WTC11 (cell line): ENCODE measurements at regions not wholly inside any gene's neighbourhood (a gene's known extent, or its start where the extent isn't known, plus 50 kb on each side); places are given as distances from the start of the nearest gene placed in this dataset.

Experiments
- ATAC-seq: fragments of 200-7000 bp; cut with Tn5 transposase; 2 replicates; pipeline ENCODE4 v1.10.0; 2021; ENCODE audit warnings: mild to moderate bottlenecking, moderate library complexity
- CTCF ChIA-PET: fragments of 300-600 bp; sonication (Branson Sonifier 250); formaldehyde crosslinking; loops from one replicate; lab custom pipeline; 2021; ENCODE audit warnings: antibody characterized with exemption; lab: Charles Lee
- POLR2A ChIA-PET: fragments of 350-600 bp; sonication (Branson Sonifier 250); formaldehyde crosslinking; loops from one replicate; lab custom pipeline; 2021; ENCODE audit warnings: antibody characterized with exemption; lab: Charles Lee
- DNase-seq: peaks from one replicate; pipeline ENCODE4 v3.0.0; 2021; ENCODE audit warnings: low spot score
- H3K27ac Mint-ChIP-seq: 2 replicates; pipeline ENCODE4 v1.8.0; 2021; ENCODE audit warnings: mixed read lengths
- H3K27me3 Mint-ChIP-seq: 2 replicates; pipeline ENCODE4 v1.8.0; 2021; ENCODE audit warnings: low read depth, mild to moderate bottlenecking, moderate library complexity, mixed read lengths
- H3K36me3 Mint-ChIP-seq: 2 replicates; pipeline ENCODE4 v1.8.0; 2021; ENCODE audit warnings: mixed read lengths
- H3K4me1 Mint-ChIP-seq: 2 replicates; pipeline ENCODE4 v1.8.0; 2022; ENCODE audit warnings: mixed read lengths
- H3K4me3 Mint-ChIP-seq: 2 replicates; pipeline ENCODE4 v1.8.0; 2021; ENCODE audit warnings: mild to moderate bottlenecking, moderate library complexity, mixed read lengths
- H3K9me3 Mint-ChIP-seq: 2 replicates; pipeline ENCODE4 v1.8.0; 2021; ENCODE audit warnings: mixed read lengths
- E2F1 ChIP-seq: sonication (generic); formaldehyde crosslinking; IDR thresholded peaks from 2 replicates; pipeline ENCODE4 v1.8.0; 2022; ENCODE audit warnings: mild to moderate bottlenecking, missing genetic modification reagents
- GABPB1 ChIP-seq: sonication (generic); formaldehyde crosslinking; IDR thresholded peaks from 2 replicates; pipeline ENCODE4 v1.8.1; 2023; ENCODE audit warnings: mild to moderate bottlenecking, missing genetic modification reagents
- GRHL2 ChIP-seq: fragments of 250-450 bp; sonication (Bioruptor Pico); IDR thresholded peaks from 2 replicates; pipeline ENCODE4 v1.8.0; 2022; ENCODE audit warnings: mild to moderate bottlenecking, moderate library complexity; ENCODE audit not compliant: insufficient replicate concordance, severe bottlenecking
- HMGA2 ChIP-seq: fragments of 250-450 bp; sonication (Bioruptor Pico); IDR thresholded peaks from 2 replicates; pipeline ENCODE4 v1.4.0; 2021; ENCODE audit warnings: mild to moderate bottlenecking, moderate library complexity
- MAX ChIP-seq: sonication (generic); formaldehyde crosslinking; IDR thresholded peaks from 2 replicates; pipeline ENCODE4 v1.8.0; 2022; ENCODE audit warnings: mild to moderate bottlenecking, missing genetic modification reagents
- NFATC4 ChIP-seq: fragments of 250-450 bp; sonication (Bioruptor Pico); IDR thresholded peaks from 2 replicates; pipeline ENCODE4 v1.9.0; 2021; ENCODE audit warnings: mild to moderate bottlenecking
- NR2C2 ChIP-seq: sonication (generic); formaldehyde crosslinking; IDR thresholded peaks from 2 replicates; pipeline ENCODE4 v1.8.0; 2022; ENCODE audit warnings: mild to moderate bottlenecking, missing genetic modification reagents
- PREB ChIP-seq: sonication (generic); formaldehyde crosslinking; IDR thresholded peaks from 2 replicates; pipeline ENCODE4 v1.8.1; 2022; ENCODE audit warnings: mild to moderate bottlenecking, missing genetic modification reagents, moderate library complexity, borderline replicate concordance
- RELA ChIP-seq: sonication (generic); formaldehyde crosslinking; IDR thresholded peaks from 2 replicates; pipeline ENCODE4 v1.8.1; 2022; ENCODE audit warnings: missing genetic modification reagents, mild to moderate bottlenecking, borderline replicate concordance
- SP1 ChIP-seq: sonication (generic); formaldehyde crosslinking; conservative IDR thresholded peaks from 2 replicates; pipeline ENCODE4 v1.8.1; 2022; ENCODE audit warnings: missing genetic modification reagents
- TEAD4 ChIP-seq: sonication (generic); formaldehyde crosslinking; IDR thresholded peaks from 2 replicates; pipeline ENCODE4 v1.8.0; 2022; ENCODE audit warnings: mild to moderate bottlenecking, missing genetic modification reagents
- USF2 ChIP-seq: sonication (generic); formaldehyde crosslinking; IDR thresholded peaks from 2 replicates; pipeline ENCODE4 v1.8.1; 2023; ENCODE audit warnings: mild to moderate bottlenecking, missing genetic modification reagents, moderate library complexity
- ZNF138 ChIP-seq: sonication (generic); formaldehyde crosslinking; conservative IDR thresholded peaks from 2 replicates; pipeline ENCODE4 v1.8.1; 2022; ENCODE audit warnings: mild to moderate bottlenecking, moderate library complexity, missing genetic modification reagents
- ZNF263 ChIP-seq: sonication (generic); formaldehyde crosslinking; IDR thresholded peaks from 2 replicates; pipeline ENCODE4 v1.8.1; 2022; ENCODE audit warnings: low read depth, mild to moderate bottlenecking, moderate library complexity, missing genetic modification reagents
- ZNF416 ChIP-seq: fragments of 250-450 bp; sonication (Bioruptor Pico); IDR thresholded peaks from 2 replicates; pipeline ENCODE4 v1.9.0; 2021; ENCODE audit warnings: mild to moderate bottlenecking, inconsistent platforms
- ZNF532 ChIP-seq: fragments of 250-450 bp; sonication (Bioruptor Pico); IDR thresholded peaks from 2 replicates; pipeline ENCODE4 v1.9.0; 2021; ENCODE audit warnings: mild to moderate bottlenecking, borderline replicate concordance
- TF ChIP-seq, protein P1 (sequence below): fragments of 250-450 bp; sonication (Bioruptor Pico); IDR thresholded peaks from 2 replicates; pipeline ENCODE4 v1.9.0; 2021; ENCODE audit warnings: mild to moderate bottlenecking
- TF ChIP-seq, protein P2 (sequence below): sonication (generic); formaldehyde crosslinking; IDR thresholded peaks from 2 replicates; pipeline ENCODE4 v1.8.1; 2022; ENCODE audit warnings: missing genetic modification reagents, borderline replicate concordance
- TF ChIP-seq, protein P3 (sequence below): sonication (generic); formaldehyde crosslinking; IDR thresholded peaks from 2 replicates; pipeline ENCODE4 v1.8.1; 2023; ENCODE audit warnings: mild to moderate bottlenecking, missing genetic modification reagents, moderate library complexity
- TF ChIP-seq, protein P4 (sequence below): sonication (generic); formaldehyde crosslinking; IDR thresholded peaks from 2 replicates; pipeline ENCODE4 v1.8.1; 2023; ENCODE audit warnings: mild to moderate bottlenecking, missing genetic modification reagents

- TF ChIP-seq PREB = no peak
- TF ChIP-seq E2F1 (CRISPR knock-in tag) = no peak
- TF ChIP-seq ZNF263 (CRISPR knock-in tag) = no peak
- TF ChIP-seq, protein P1, sequence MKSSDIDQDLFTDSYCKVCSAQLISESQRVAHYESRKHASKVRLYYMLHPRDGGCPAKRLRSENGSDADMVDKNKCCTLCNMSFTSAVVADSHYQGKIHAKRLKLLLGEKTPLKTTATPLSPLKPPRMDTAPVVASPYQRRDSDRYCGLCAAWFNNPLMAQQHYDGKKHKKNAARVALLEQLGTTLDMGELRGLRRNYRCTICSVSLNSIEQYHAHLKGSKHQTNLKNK (CRISPR knock-in tag) = no peak
- no peak for TF ChIP-seq ZNF532 (CRISPR knock-in tag)
Measured at GRCh38 chr1:106680776-106681344, 375.6 kb upstream of the PRMT6 start (continued).

- Mint-ChIP-seq H3K27me3 (no peaks in the 10 kb centered on the region), H3K36me3 (no peaks in the 10 kb centered on the region), H3K4me1 (peaks cover 21% of the 10 kb centered on the region), H3K4me3 (no peak overlapping the region), H3K9me3 (peaks cover 7% of the 10 kb centered on the region; the same call in 1 of the 2 replicates), H3K27ac (peak overlapping the region; percentile 8; the same call in 1 of the 2 replicates)
- CTCF ChIA-PET = no interaction called here
- DNase-seq (no peak), ATAC-seq (peak; percentile 91)
- POLR2A ChIA-PET = no interaction called here
- TF ChIP-seq SP1 (CRISPR knock-in tag) (no peak), ZNF416 (CRISPR knock-in tag) (no peak), NR2C2 (no peak), TEAD4 (no peak), PREB (no peak), ZNF138 (no peak), NFATC4 (CRISPR knock-in tag) (no peak), MAX (CRISPR knock-in tag) (no peak), RELA (CRISPR knock-in tag) (no peak), USF2 (no peak), GABPB1 (CRISPR knock-in tag) (no peak), GRHL2 (CRISPR knock-in tag) (no peak), HMGA2 (CRISPR knock-in tag) (no peak)
- TF ChIP-seq, protein P2, sequence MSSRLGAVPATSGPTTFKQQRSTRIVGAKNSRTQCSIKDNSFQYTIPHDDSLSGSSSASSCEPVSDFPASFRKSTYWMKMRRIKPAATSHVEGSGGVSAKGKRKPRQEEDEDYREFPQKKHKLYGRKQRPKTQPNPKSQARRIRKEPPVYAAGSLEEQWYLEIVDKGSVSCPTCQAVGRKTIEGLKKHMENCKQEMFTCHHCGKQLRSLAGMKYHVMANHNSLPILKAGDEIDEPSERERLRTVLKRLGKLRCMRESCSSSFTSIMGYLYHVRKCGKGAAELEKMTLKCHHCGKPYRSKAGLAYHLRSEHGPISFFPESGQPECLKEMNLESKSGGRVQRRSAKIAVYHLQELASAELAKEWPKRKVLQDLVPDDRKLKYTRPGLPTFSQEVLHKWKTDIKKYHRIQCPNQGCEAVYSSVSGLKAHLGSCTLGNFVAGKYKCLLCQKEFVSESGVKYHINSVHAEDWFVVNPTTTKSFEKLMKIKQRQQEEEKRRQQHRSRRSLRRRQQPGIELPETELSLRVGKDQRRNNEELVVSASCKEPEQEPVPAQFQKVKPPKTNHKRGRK (CRISPR knock-in tag) = no peak
- TF ChIP-seq, protein P3, sequence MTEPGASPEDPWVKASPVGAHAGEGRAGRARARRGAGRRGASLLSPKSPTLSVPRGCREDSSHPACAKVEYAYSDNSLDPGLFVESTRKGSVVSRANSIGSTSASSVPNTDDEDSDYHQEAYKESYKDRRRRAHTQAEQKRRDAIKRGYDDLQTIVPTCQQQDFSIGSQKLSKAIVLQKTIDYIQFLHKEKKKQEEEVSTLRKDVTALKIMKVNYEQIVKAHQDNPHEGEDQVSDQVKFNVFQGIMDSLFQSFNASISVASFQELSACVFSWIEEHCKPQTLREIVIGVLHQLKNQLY = no peak
- TF ChIP-seq, protein P4, sequence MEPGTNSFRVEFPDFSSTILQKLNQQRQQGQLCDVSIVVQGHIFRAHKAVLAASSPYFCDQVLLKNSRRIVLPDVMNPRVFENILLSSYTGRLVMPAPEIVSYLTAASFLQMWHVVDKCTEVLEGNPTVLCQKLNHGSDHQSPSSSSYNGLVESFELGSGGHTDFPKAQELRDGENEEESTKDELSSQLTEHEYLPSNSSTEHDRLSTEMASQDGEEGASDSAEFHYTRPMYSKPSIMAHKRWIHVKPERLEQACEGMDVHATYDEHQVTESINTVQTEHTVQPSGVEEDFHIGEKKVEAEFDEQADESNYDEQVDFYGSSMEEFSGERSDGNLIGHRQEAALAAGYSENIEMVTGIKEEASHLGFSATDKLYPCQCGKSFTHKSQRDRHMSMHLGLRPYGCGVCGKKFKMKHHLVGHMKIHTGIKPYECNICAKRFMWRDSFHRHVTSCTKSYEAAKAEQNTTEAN (CRISPR knock-in tag) = no peak
Measured at GRCh38 chr1:106681939-106682522, 374.4 kb upstream of the PRMT6 start.
